Daoy (cell line): ENCODE measurements at regions not wholly inside any gene's neighbourhood (a gene's known extent, or its start where the extent isn't known, plus 50 kb on each side); places are given as distances from the start of the nearest gene placed in this dataset.
"Not testable (repeated sequence)": the region's sequence is repeated elsewhere in the genome, so short reads cannot be mapped to it uniquely, and the experiment has no call there.

Source experiments
- DNase-seq: peaks from one replicate; pipeline ENCODE4 v3.0.0-alpha.2; 2015; ENCODE audit warnings: low read depth

GRCh38 chr7:79778786-79779770, 325.6 kb upstream of the MAGI2 start:
- peak; percentile 25 for DNase-seq

GRCh38 chr7:79775911-79776310, 322.4 kb upstream of the MAGI2 start:
- no peak for DNase-seq

- DNase-seq = no peak
Measured at GRCh38 chr7:79774150-79774549, 320.7 kb upstream of the MAGI2 start.

- DNase-seq = no peak
Measured at GRCh38 chr7:79770970-79771369, 317.5 kb upstream of the MAGI2 start.

- DNase-seq = no peak
Measured at GRCh38 chr7:79770063-79770462, 316.6 kb upstream of the MAGI2 start.

GRCh38 chr7:79767876-79768560, 314.6 kb upstream of the MAGI2 start:
- DNase-seq = not testable (repeated sequence)

GRCh38 chr7:79767192-79767591, 313.7 kb upstream of the MAGI2 start:
- DNase-seq = not testable (repeated sequence)

GRCh38 chr7:79761876-79762429, 308.5 kb upstream of the MAGI2 start:
- peak; percentile 7 for DNase-seq

- DNase-seq = not testable (repeated sequence)
Measured at GRCh38 chr7:79750941-79751340, 297.5 kb upstream of the MAGI2 start.

- no peak for DNase-seq
Measured at GRCh38 chr7:79749856-79750255, 296.4 kb upstream of the MAGI2 start.

GRCh38 chr7:79741684-79742083, 288.2 kb upstream of the MAGI2 start:
- no peak for DNase-seq

- no peak for DNase-seq
Measured at GRCh38 chr7:79740076-79740475, 286.6 kb upstream of the MAGI2 start.

- DNase-seq = not testable (repeated sequence)
Measured at GRCh38 chr7:79739036-79739709, 285.7 kb upstream of the MAGI2 start.

GRCh38 chr7:79736418-79736817, 283.0 kb upstream of the MAGI2 start:
- DNase-seq = no peak

GRCh38 chr7:79735012-79735411, 281.5 kb upstream of the MAGI2 start:
- no peak for DNase-seq

- no peak for DNase-seq
Measured at GRCh38 chr7:79734181-79734580, 280.7 kb upstream of the MAGI2 start.

GRCh38 chr7:79732535-79732934, 279.1 kb upstream of the MAGI2 start:
- no peak for DNase-seq

GRCh38 chr7:79730971-79731370, 277.5 kb upstream of the MAGI2 start:
- DNase-seq = no peak

- DNase-seq = no peak
Measured at GRCh38 chr7:79723833-79724618, 270.6 kb upstream of the MAGI2 start.

- DNase-seq = no peak
Measured at GRCh38 chr7:79722217-79722616, 268.8 kb upstream of the MAGI2 start.

- DNase-seq = no peak
Measured at GRCh38 chr7:79719216-79719615, 265.7 kb upstream of the MAGI2 start.
